AG10803 (cell line): ENCODE measurements at regions not wholly inside any gene's neighbourhood (a gene's known extent, or its start where the extent isn't known, plus 50 kb on each side); places are given as distances from the start of the nearest gene placed in this dataset.

Experiments used
- DNase-seq: peaks from one replicate; pipeline ENCODE4 v3.0.0; 2010; ENCODE audit warnings: low read depth
- H3K4me3 ChIP-seq: 2 replicates; pipeline ENCODE4 v1.5.1; 2011; ENCODE audit warnings: mild to moderate bottlenecking, low read length, control low read depth
- CTCF ChIP-seq: conservative IDR thresholded peaks from 2 replicates; pipeline ENCODE4 v1.5.1; 2011; ENCODE audit warnings: mild to moderate bottlenecking, low read length, control low read depth, inconsistent platforms

GRCh38 chr7:15836651-15837050, 150.2 kb upstream of the MEOX2 start:
- no peak for TF ChIP-seq CTCF
- DNase-seq = no peak

GRCh38 chr7:15836041-15836440, 149.6 kb upstream of the MEOX2 start:
- no peak overlapping the region for H3K4me3 ChIP-seq
- no peak for TF ChIP-seq CTCF
- DNase-seq = peak; percentile 32

More at GRCh38 chr7:15836651-15837050, 150.2 kb upstream of the MEOX2 start:
- H3K4me3 ChIP-seq = no peak overlapping the region

DNA sequence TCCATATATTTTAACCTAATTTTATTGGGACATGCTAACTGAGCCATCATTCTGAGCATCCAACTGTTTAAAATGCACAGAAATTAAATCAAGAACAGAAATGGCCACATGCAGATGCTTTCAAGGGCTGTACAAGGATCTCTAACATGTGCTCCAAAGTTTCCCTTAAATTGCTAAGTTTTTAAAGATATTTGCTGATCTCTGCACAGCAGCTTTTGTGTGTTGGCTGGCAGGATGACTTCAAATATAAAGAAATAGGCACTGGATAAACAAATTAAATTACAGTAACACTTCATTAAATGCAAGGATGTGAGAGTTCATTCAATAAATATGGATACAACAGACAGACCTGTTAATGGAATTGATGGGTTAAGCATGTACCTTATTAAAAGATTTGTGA, 148.0 kb upstream of the MEOX2 start:
- DNase-seq = no peak
- TF ChIP-seq CTCF = no peak
- H3K4me3 ChIP-seq = no peak overlapping the region

- no peak for TF ChIP-seq CTCF
- H3K4me3 ChIP-seq = no peak overlapping the region
- DNase-seq = no peak
These were observed 146.5 kb upstream of the MEOX2 start for GRCh38 chr7:15832996-15833395.

- DNase-seq = peak; percentile 14
- no peak overlapping the region for H3K4me3 ChIP-seq
- TF ChIP-seq CTCF = no peak
These were observed 145.1 kb upstream of the MEOX2 start for GRCh38 chr7:15831606-15832005.

GRCh38 chr7:15829691-15830090, 143.2 kb upstream of the MEOX2 start:
- TF ChIP-seq CTCF = no peak
- H3K4me3 ChIP-seq = no peak overlapping the region
- no peak for DNase-seq

DNA sequence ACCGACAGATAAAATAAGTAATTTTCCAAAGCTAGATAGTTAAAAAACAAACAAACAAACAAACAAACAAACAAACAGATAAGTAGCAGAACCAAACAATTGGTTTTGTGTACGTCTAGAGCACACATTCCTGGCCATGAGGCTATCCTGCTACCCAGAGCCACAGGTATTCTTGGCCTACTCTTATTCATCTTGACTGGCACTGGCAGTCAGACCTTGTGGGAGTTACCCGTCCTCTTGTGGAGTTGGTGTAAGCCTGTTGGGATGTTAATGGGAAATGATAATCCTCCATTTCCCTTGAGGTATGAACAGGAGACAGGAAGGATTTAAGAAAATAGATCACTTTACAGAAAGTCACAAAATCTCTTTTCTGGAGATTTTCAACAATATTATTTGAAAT, 142.4 kb upstream of the MEOX2 start:
- DNase-seq = no peak
- H3K4me3 ChIP-seq = no peak overlapping the region
- no peak for TF ChIP-seq CTCF
